Fibroblast of lung (primary cell): ENCODE measurements at regions not wholly inside any gene's neighbourhood (a gene's known extent, or its start where the extent isn't known, plus 50 kb on each side); places are given as distances from the start of the nearest gene placed in this dataset.

ENCODE experiments used
- CTCF ChIP-seq, 2 donors: IDR thresholded peaks in 1 of 2; conservative IDR thresholded peaks in 1 of 2; 1 replicate in 1 of 2; 2 replicates in 1 of 2; pipeline ENCODE4 v1.5.1; 2011 to 2012; ENCODE audit warnings: low read length in 2 of 2, control low read depth in 1 of 2, inconsistent platforms in 1 of 2, low read depth in 1 of 2, mild to moderate bottlenecking in 1 of 2
- EZH2 ChIP-seq: IDR thresholded peaks from 2 replicates; pipeline ENCODE4 v1.5.1; 2012; ENCODE audit warnings: low read length, control low read depth, mild to moderate bottlenecking; ENCODE audit errors: missing control alignments

DNA sequence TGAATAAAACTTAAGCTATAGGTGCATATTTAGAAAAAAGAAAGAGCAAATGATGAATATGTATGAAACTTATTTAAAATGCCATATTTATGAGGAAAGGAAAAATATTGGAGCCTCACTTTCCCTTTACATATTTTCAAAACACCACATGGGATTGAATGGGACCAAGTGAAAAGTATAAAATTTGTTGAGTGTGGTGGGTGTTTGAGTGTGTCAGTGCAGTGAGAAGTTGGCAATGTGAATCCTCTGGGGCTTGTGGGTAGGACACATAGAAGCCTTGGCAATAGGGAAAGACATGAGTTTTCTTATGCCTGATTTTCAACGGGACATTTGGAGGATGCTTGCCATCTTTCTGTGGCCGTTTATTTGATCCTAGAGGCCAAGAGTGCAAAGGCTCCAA, 502.2 kb upstream of the CELF4 start:
- TF ChIP-seq CTCF (conservative IDR thresholded peaks at IDR 0.05 in 1 of 2, IDR thresholded peaks at IDR 0.05 in 1 of 2; ENCODE audit: low read depth in 1 of 2, low read length in 2 of 2) (no peak), EZH2 (no peak)
